HCT116 (cell line): ENCODE measurements at regions not wholly inside any gene's neighbourhood (a gene's known extent, or its start where the extent isn't known, plus 50 kb on each side); places are given as distances from the start of the nearest gene placed in this dataset.

Experiments used
- ATAC-seq: fragments of 200-7000 bp; cut with Tn5 transposase; 2 replicates; pipeline ENCODE4 v1.9.1; 2020; ENCODE audit warnings: mild to moderate bottlenecking, moderate library complexity
- BruUV-seq: library from RNA; stranded (reverse); fragments of 400-500 nt; replicated peaks from 2 replicates; lab custom pipeline; 2021; lab: Mats Ljungman, UMichigan
- CTCF ChIA-PET: fragments of 300-600 bp; sonication (Branson Sonifier 250); formaldehyde crosslinking; loops from one replicate; lab custom pipeline; 2021; ENCODE audit warnings: antibody characterized with exemption; lab: Charles Lee
- POLR2A ChIA-PET: fragments of 300-600, 350-600 bp; sonication (Branson Sonifier 250); formaldehyde crosslinking; loops from one replicate; lab custom pipeline; 2021; ENCODE audit warnings: antibody characterized with exemption; lab: Charles Lee
- RAD21 ChIA-PET, 2 experiments: fragments of 300-600 bp; sonication (Branson Sonifier 250); formaldehyde crosslinking; loops; one replicate each; lab custom pipeline; 2023; ENCODE audit warnings: low total read pairs in 2 of 2; ENCODE audit not compliant: uncharacterized antibody in 2 of 2, unreplicated experiment in 2 of 2, low non-redundant PET in 1 of 2; lab: Charles Lee
- DNase-seq: peaks from one replicate; pipeline ENCODE4 v3.0.0-alpha.2; 2010; ENCODE audit warnings: low read depth, low spot score
- H2AFZ ChIP-seq: fragments of 200-600 bp; shearing (Covaris generic), sonication (generic); 2 replicates; pipeline ENCODE4 v1.6.1; 2017; ENCODE audit warnings: low read depth, mixed run types, mixed read lengths, antibody characterized with exemption, low read length; ENCODE audit not compliant: poor library complexity, severe bottlenecking
- H3K27ac ChIP-seq: 2 replicates; pipeline ENCODE4 v1.5.1; 2012; ENCODE audit warnings: low read depth, low read length
- H3K27me3 ChIP-seq: fragments of 200-600 bp; sonication (generic); 2 replicates; pipeline ENCODE4 v1.6.1; 2016; ENCODE audit warnings: mixed run types, low read length, mixed read lengths; ENCODE audit not compliant: insufficient read depth
- H3K36me3 ChIP-seq, 2 experiments: fragments of 200-500 bp in 1 of 2; fragments of 200-600 bp in 1 of 2; sonication (Bioruptor generic) in 1 of 2; sonication (generic) in 1 of 2; 2 replicates each; pipeline versions ENCODE4 v1.5.1 to v1.6.1; 2014 to 2016; ENCODE audit warnings: low read length in 2 of 2, inconsistent platforms in 1 of 2, mixed read lengths in 1 of 2, mixed run types in 1 of 2; ENCODE audit not compliant: insufficient read depth in 2 of 2, control insufficient read depth in 1 of 2
- H3K4me1 ChIP-seq, 2 experiments: fragments of 200-600 bp in 1 of 2; sonication (generic) in 1 of 2; 2 replicates each; pipeline versions ENCODE4 v1.5.1 to v1.6.1; 2012 to 2017; ENCODE audit warnings: low read length in 2 of 2, inconsistent platforms in 1 of 2, mild to moderate bottlenecking in 1 of 2, mixed read lengths in 1 of 2, mixed run types in 1 of 2, moderate library complexity in 1 of 2; ENCODE audit not compliant: insufficient read depth in 2 of 2, control insufficient read depth in 1 of 2
- H3K4me2 ChIP-seq: fragments of 200-600 bp; sonication (generic); 2 replicates; pipeline ENCODE4 v1.6.1; 2017; ENCODE audit warnings: mixed run types, low read length, mixed read lengths
- H3K4me3 ChIP-seq, 2 experiments: fragments of 200-600 bp in 1 of 2; sonication (generic) in 1 of 2; replicated peaks in 1 of 2; 2 replicates each; pipeline ENCODE4 v1.5.1; 2011 to 2016; ENCODE audit warnings: low read length in 2 of 2, control low read depth in 1 of 2, low read depth in 1 of 2, mild to moderate bottlenecking in 1 of 2, mixed read lengths in 1 of 2, mixed run types in 1 of 2
- H3K79me2 ChIP-seq: fragments of 200-600 bp; sonication (generic); 2 replicates; pipeline ENCODE4 v1.6.1; 2017; ENCODE audit warnings: mild to moderate bottlenecking, mixed run types, low read length, moderate library complexity, mixed read lengths; ENCODE audit not compliant: insufficient read depth
- H3K9ac ChIP-seq: fragments of 200-600 bp; sonication (generic); 2 replicates; pipeline ENCODE4 v1.6.1; 2016; ENCODE audit warnings: low read length, mixed read lengths
- H3K9me2 ChIP-seq: fragments of 200-600 bp; sonication (generic), shearing (Covaris generic); 2 replicates; pipeline ENCODE4 v1.6.1; 2017; ENCODE audit warnings: mixed run types, mild to moderate bottlenecking, moderate library complexity; ENCODE audit not compliant: insufficient read depth
- H3K9me3 ChIP-seq, 2 experiments: fragments of 200-500 bp in 1 of 2; fragments of 200-600 bp in 1 of 2; sonication (Bioruptor generic) in 1 of 2; sonication (generic) in 1 of 2; 2 replicates each; pipeline ENCODE4 v1.6.1; 2014 to 2017; ENCODE audit warnings: low read length in 2 of 2, mixed read lengths in 2 of 2, inconsistent platforms in 1 of 2, low read depth in 1 of 2, mild to moderate bottlenecking in 1 of 2, mixed run types in 1 of 2, moderate library complexity in 1 of 2; ENCODE audit not compliant: control insufficient read depth in 1 of 2, insufficient read depth in 1 of 2
- H4K20me1 ChIP-seq: fragments of 200-600 bp; sonication (generic), shearing (Covaris generic); 2 replicates; pipeline ENCODE4 v1.6.1; 2017; ENCODE audit warnings: mixed run types, mild to moderate bottlenecking, moderate library complexity; ENCODE audit not compliant: insufficient read depth
- ATF3 ChIP-seq: IDR thresholded peaks from 2 replicates; pipeline ENCODE4 v1.6.1; 2012
- CBX3 ChIP-seq: IDR thresholded peaks from 2 replicates; pipeline ENCODE4 v1.6.1; 2012; ENCODE audit warnings: low read depth
- CEBPB ChIP-seq: IDR thresholded peaks from 2 replicates; pipeline ENCODE4 v1.6.1; 2012; ENCODE audit warnings: low read depth
- EGR1 ChIP-seq: IDR thresholded peaks from 2 replicates; pipeline ENCODE4 v1.6.1; 2012; ENCODE audit warnings: low read depth
- FOSL1 ChIP-seq: IDR thresholded peaks from 2 replicates; pipeline ENCODE4 v1.6.1; 2012; ENCODE audit warnings: low read depth
- RAD21 ChIP-seq: IDR thresholded peaks from 2 replicates; pipeline ENCODE4 v1.6.1; 2012; ENCODE audit warnings: low read depth, mild to moderate bottlenecking
- SP1 ChIP-seq: IDR thresholded peaks from 2 replicates; pipeline ENCODE4 v1.6.1; 2012; ENCODE audit warnings: low read depth
- TCF7L2 ChIP-seq: IDR thresholded peaks from 2 replicates; pipeline ENCODE4 v1.7.0; 2011; ENCODE audit warnings: borderline replicate concordance, inconsistent platforms; ENCODE audit not compliant: insufficient read depth, insufficient read length; ENCODE audit errors: extremely low read depth
- ZBTB33 ChIP-seq: IDR thresholded peaks from 2 replicates; pipeline ENCODE4 v1.6.1; 2011; ENCODE audit warnings: mild to moderate bottlenecking, low read length, moderate library complexity; ENCODE audit not compliant: insufficient replicate concordance; ENCODE audit errors: extremely low read depth
- ZFX ChIP-seq: fragments of 450-650 bp; IDR thresholded peaks from 2 replicates; pipeline ENCODE4 v1.6.1; 2017
- ZNF274 ChIP-seq: fragments of 200-500 bp; sonication (Bioruptor generic); IDR thresholded peaks from 2 replicates; pipeline ENCODE4 v1.6.1; 2014; ENCODE audit warnings: mild to moderate bottlenecking, low read depth, low read length, inconsistent platforms
- intact Hi-C: fragments of 100-400 bp; cut with micrococcal nuclease; formaldehyde crosslinking; loops from 2 replicates; pipeline ENCODE4 v1.10.0; 2022

GRCh38 chr12:30573145-30573544 is 122.5 kb downstream of the IPO8 start:
- no peaks in the 10 kb centered on the region for H3K4me1 ChIP-seq
- ChIA-PET POLR2A (no interaction called here), RAD21 (no interaction called here), CTCF (no interaction called here)
- H3K27ac ChIP-seq: no peak overlapping the region
- no TSS peak for BruUV-seq
- ATAC-seq (no peak), DNase-seq (no peak)
- no peak overlapping the region for H3K9ac ChIP-seq
- no peaks in the 10 kb centered on the region for H3K9me3 ChIP-seq
- no peaks in the 10 kb centered on the region for H4K20me1 ChIP-seq
- no peaks in the 10 kb centered on the region for H3K79me2 ChIP-seq
- TF ChIP-seq ZNF274 (no peak), RAD21 (no peak), SP1 (no peak), CEBPB (no peak), FOSL1 (no peak), CBX3 (no peak), ATF3 (no peak), ZFX (no peak), TCF7L2 (no peak), EGR1 (no peak), ZBTB33 (no peak)
- H3K9me2 ChIP-seq: no peaks in the 10 kb centered on the region
- no peak overlapping the region for H3K4me2 ChIP-seq
- H3K27me3 ChIP-seq: no peaks in the 10 kb centered on the region
- H2AFZ ChIP-seq: no peak overlapping the region
- intact Hi-C loops: no loop called here
- H3K4me3 ChIP-seq: no peak overlapping the region
- H3K36me3 ChIP-seq: no peaks in the 10 kb centered on the region
